Activated CD8-positive, alpha-beta memory T cell treated with anti-CD3 and anti-CD28 coated beads for 36 hours (primary cell): ENCODE measurements at regions not wholly inside any gene's neighbourhood (a gene's known extent, or its start where the extent isn't known, plus 50 kb on each side); places are given as distances from the start of the nearest gene placed in this dataset.

Experiments used
- CTCF ChIA-PET: fragments of 350-600 bp; sonication (Branson Sonifier 250); formaldehyde crosslinking; loops from one replicate; lab custom pipeline; 2021; ENCODE audit warnings: antibody characterized with exemption; lab: Charles Lee
- POLR2A ChIA-PET: fragments of 350-600 bp; sonication (Branson Sonifier 250); formaldehyde crosslinking; loops from one replicate; lab custom pipeline; 2021; ENCODE audit warnings: antibody characterized with exemption; lab: Charles Lee

DNA sequence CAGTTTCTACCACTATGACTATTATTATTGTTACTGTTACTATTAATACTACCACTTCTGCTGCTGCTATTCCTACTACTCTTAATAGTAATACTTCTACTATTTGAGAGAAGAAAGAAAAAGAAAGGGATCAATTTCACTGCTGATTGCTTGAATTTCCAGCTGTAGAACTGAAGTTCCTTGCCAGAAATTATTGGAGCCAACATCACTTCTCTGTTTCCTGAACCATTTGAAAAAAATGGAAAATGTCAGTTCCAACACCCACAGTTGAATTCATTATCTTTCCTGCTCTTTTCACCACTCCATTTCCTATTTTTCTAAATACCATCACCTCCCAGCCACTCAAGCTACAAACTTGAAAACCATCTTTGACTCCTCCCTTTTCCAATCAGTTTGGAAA is 54.1 kb upstream of the PIK3C2G start:
- ChIA-PET CTCF (no interaction called here), POLR2A (interaction anchor here (0.7 kb wide), 1 partner anchor 1266 kb away, joined by 5 read pairs; no protein-coding TSS in a partner anchor)

DNA sequence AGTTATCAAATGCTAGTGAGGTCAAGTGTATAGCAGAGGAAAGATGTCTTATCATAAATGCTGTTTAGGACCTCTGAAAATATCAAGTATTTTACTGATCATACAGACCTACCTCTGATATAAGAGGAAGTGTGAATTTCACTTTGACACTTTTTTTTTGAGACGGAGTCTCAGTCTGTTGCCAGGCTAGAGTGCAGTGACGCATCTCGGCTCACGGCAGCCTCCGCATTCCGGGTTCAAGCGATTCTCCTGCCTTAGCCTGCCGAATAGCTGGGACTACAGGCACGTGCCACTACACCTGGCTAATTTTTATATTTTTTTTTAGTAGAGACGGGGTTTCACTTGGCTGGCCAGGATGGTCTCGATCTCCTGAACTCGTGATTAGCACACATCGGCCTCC is 55.1 kb upstream of the PIK3C2G start:
- ChIA-PET POLR2A (no interaction called here), CTCF (no interaction called here)

DNA sequence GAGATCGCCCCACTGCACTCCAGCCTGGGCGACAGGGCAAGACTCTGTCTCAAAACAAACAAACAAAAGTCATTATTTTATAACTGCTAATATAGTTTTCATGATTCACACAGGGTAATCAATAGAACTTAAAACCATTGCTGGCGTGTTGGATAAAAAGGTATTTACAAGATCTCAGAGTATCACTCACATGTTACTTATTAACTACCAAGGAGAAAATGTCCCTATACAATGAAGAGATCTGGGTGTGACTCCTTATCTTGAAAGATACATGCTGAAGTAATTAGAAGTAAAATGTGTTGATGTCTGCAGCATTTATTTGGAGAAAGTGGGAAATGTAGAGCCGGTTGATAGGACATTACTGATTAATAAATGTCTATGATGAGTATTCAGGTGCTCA is 57.3 kb upstream of the PIK3C2G start:
- CTCF ChIA-PET, result no interaction called here
- POLR2A ChIA-PET, result no interaction called here

DNA sequence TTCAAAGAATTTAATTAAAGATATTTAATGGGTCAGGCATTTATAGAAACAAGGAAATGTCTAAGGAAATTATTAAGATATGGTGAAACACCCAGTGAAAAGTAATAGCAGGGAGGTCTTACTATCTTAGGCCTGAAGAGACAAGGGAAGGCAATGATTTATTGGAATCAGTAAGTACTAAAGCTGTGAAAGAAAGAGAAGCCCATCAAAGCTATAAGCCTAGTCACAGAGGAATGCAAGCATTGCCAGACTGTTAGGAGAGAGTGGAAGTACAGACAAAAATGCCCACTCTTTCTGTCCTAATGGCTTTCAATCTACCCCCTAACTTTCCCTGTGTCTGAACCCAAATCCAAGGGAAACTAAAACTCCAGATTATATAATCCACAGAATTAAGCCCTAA is 69.2 kb upstream of the PIK3C2G start:
- POLR2A ChIA-PET, result no interaction called here
- CTCF ChIA-PET, result no interaction called here

DNA sequence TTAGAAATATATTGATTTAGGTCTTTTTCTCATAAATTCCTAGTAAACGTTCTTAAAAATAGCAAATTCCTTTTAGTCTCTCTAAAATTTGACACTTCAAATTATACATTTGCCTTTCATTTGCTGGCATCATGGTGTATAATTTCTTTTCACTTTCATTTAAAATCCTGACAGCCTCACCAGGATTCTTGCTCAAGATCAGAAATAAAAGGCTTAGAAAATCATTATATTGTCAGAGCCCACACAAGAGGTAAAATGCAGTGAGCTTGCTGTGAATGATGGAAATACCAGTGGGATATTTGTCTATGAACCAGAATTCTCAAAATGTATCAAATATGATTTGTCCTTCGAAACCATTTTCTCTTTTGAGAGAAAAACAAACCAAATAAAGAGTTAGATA is 78.2 kb upstream of the PIK3C2G start:
- ChIA-PET CTCF (no interaction called here), POLR2A (interaction anchor here (0.6 kb wide), 1 partner anchor 866 kb away, joined by 3 read pairs; no protein-coding TSS in a partner anchor)

DNA sequence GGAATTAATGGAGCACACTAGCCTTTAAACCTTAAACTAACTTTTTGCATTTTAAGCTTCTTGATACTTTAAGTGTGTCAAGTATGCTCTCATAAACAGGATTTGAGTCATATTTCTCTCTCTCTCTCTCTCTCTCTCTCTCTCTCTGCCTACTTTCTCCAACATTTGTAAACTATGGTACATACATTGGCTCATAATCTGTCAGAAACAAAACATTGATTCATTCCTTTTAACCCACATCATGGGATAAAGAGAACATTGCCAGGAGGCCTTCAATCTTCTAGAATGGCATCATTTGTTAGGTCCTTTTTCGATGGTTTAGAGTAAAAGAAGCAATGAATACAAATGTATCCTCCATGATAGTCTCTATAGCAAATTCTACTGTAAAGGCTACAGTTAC is 81.6 kb upstream of the RERGL start:
- POLR2A ChIA-PET, result no interaction called here
- CTCF ChIA-PET, result no interaction called here

DNA sequence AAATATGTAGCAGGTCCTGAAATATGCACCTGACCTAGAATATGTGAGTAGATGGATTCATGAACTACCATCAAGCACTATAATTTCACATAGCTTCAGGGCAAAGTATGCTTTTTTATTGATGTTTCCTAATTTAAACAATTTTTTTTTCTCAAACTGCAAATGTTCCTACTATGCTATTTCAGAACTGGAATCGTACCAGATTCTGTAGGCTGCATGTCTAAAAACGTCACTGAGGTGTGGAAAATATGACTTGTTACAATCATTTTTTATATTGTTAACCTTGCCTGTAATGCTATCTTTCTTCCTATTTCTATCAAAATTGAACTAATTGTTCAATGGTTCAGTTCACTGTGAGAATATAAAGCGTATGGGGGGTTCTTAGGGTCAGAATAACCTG is 78.0 kb upstream of the RERGL start:
- POLR2A ChIA-PET, result no interaction called here
- CTCF ChIA-PET, result no interaction called here

DNA sequence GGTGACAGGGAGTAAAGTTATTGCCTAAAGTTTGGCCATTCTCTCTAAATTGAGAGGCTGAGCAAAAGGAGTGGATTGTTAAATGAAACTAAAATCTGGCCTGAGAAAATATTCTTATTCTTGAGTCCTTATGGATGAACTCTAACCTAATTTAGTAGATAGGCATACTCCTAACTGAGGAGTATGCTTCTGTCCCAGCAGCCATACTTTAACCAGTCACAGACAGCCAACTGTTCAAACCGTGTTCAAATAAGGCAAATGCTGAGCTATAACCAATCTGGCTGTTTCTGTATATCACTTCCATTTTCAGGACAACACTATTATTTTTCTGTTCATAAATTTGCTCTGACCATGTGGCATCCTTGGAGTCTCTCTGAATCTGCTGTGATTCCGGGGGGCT is 75.9 kb upstream of the RERGL start:
- ChIA-PET CTCF (no interaction called here), POLR2A (no interaction called here)

DNA sequence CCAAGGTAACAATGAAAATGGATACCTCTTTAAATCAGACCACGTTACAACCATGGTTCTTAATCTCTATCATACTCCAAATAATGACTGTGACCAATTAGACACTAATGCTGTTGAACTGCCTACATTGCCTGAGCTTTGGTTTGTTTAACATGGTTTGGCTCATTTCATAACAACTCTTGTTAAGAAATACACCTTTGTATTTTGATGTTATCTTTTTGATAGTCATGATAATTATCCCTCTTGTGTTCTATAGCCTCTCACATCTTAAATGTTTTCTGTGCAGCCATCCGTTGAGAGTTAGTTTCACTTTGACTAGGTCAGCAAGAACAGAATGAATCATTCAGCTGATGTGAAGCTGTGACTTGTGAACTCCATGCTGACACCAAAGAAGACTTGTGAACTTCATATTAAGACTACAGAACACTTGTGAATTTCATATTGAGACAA is 75.5 kb upstream of the RERGL start:
- CTCF ChIA-PET, result no interaction called here
- POLR2A ChIA-PET, result no interaction called here

DNA sequence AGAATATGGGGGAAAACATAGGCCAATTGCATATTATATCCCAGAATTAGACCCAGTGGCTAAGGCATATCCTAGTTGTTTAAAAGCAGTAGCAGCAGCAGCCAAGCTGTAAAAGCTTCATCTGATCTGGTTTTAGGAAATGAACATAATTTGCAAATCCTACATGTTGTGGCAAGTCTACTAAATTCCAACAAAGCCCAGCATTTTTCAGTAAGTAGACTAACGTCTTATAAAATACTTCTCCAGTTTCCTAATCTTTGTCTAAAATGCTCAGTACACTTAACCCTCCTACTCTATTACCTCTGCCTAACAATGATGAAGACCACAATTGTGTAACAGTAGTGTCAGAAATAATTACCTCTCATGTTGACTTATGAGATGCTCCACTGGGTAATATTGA is 70.9 kb upstream of the RERGL start:
- POLR2A ChIA-PET, result no interaction called here

DNA sequence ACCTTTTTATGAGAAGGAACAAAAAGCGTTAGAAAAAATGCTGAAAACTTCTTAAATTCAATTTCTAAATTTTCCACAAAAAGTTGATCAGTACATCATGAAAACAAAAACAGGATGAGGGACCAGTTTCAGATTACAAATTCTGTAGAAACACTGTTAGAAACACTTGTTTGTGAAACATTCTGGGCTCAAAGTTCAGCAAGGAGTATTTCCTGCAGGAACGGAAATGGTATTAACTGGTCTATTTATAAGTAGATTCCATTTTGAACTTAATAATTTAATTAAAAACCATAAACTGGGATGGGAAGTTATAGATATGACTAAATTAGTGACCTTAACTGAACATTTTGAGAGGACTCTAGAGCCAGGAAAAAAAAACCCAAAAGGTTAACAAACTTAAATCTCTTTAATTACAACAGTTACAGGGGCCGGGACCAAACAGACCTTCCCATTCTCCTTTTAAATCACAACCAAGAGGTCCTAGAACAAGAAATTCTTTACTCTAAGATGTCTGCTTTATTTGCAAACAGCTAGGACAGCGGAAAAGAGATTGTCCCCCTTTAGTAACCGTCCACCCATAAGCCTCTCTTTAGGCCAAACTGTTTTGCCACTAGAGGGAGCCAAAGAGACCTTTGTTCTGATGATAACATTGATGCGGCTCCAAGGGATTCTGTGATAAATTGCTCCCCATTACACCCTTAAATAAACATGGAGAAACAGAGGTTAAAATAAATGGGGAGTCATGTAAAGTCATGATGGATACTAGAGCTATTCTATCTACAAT is 69.0 kb upstream of the RERGL start:
- CTCF ChIA-PET, result no interaction called here
- POLR2A ChIA-PET, result no interaction called here

More for the DNA sequence above, 70.9 kb upstream of the RERGL start:
- CTCF ChIA-PET, result no interaction called here

DNA sequence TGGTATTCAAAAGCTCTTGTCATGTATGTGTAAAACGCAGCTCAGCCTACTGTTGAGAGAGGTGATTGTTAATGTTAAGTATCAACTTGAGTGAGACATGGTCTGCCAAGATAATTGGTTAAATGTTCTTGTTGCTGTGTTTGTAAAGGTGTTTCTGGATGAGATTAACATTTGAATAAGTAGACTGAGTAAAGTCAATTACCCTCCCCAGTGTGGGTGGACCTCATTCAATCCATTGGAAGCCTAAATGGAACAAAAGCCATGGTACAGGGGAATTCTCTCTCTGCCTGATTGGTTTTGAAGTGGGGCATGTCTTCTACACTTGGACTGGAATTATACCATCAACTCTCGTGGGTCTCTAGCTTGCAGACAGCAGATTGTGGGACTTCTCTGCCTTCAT is 63.8 kb upstream of the RERGL start:
- POLR2A ChIA-PET, result no interaction called here
- CTCF ChIA-PET, result no interaction called here

DNA sequence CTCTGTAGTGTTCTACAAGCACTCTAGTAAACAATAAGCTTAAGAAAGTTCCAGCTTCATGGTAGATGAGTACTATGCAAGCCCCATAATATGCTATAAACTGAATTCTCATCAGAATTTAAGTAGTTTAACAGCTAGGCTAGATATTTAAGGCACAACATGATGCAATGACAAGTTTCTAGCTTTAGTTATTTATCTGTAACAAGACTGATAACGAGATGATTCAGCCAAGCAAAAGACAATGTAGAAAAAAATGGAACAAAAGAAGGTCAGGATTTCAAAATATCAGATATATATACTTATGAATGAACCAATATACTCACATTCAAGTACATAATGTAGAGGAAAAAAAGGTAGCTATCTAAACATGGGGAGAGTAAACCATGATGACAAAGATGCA is 61.0 kb upstream of the RERGL start:
- POLR2A ChIA-PET, result no interaction called here
- CTCF ChIA-PET, result no interaction called here

DNA sequence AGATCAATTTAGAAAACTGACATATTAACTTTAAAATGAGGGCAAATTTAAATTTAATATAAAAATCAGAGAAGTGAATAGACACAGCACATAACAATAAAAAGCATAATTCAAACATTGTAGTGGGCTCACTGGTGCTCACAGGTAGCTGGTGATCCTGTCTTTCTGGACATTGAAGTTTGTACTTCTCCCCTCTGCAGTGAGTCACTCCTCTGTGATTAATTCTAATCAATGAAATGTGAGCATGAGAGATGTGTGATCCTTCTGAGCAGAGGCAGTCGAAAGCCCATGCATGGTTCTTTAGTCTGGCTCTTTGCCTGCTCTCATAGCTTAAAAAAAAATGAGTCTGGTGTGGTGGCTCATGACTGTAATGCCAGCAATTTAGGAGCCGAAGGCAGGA is 59.0 kb upstream of the RERGL start:
- ChIA-PET CTCF (no interaction called here), POLR2A (no interaction called here)

DNA sequence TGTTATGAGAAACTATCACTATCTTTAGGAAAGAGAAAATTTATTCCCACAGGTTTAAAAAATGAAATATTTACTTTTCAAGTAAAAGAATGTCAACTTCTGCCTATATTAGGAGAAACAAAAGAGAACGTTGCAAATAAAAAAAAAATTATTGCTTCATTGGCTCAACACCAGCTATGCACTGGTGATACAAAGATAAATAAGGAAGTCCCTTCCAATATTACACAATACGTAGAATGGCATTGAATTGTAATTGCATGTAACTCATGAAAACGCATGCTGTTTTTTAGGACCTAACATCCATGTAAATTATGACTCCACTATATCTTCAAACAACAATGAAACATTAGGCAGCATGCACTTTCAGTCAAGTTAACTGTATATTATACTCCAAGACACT is 56.4 kb upstream of the RERGL start:
- CTCF ChIA-PET, result no interaction called here

DNA sequence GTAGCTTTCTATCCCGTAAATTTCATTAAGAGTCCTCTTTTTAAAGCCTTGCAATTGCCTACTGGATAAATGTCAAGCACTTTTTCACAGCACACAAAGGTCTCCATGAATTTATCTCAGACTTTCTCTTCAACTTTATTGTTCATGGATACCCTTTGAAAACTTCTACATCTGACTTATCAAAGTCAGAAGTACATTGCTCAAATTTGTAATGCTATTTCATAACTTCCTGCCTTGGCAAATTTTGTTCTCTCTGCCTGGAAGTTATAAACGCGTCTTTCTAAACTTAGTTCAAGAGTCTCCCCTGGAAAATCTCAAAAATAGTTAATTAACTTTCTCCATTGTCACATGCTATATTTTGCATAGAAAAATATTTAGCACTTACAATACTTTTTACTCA is 55.9 kb upstream of the RERGL start:
- POLR2A ChIA-PET, result no interaction called here

More for the DNA sequence above, 56.4 kb upstream of the RERGL start:
- POLR2A ChIA-PET, result no interaction called here

DNA sequence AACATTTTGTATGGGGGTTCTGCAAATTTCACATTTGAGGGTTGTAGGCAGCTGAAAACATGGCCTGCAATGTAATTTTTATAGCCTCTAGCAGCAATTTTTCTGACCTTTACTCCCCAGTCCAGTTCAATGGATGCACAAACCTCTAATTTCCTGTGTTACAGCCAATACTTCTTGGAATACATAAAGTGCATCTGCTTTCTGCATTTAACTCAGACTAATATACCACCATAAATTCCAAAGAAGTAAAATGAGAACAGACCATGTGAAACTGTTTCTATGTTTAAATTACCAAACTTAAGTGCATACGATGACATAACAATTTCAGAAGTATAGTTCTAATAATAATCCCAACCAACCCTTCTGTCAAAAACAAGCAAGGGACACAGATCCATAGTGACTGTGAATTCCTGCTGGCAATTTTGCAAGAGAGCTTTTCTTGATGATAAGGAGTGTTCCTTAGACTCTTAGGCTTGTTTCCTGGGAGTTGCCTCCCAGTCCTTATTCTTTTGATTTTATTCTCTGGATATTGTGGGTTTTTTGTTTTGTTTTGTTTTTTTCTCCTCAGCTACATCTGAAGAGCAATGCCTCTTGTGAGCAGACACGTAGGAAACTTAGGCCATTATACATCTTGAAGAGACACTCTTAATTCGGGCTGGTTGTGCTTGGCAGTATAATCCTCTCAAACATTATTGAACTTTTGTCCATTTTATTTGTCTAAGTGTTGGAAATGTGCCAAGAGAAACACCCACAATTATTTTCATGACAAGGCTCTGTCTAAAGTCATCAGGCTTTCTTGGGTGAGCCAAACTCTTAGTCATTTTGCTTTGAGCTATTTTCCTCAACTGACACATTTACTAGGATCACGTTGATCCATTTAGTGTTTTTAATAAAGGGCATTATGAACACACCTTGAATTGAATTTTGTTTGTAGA is 51.3 kb upstream of the RERGL start:
- POLR2A ChIA-PET, result no interaction called here
- CTCF ChIA-PET, result no interaction called here

More for the DNA sequence above, 55.9 kb upstream of the RERGL start:
- CTCF ChIA-PET, result no interaction called here

DNA sequence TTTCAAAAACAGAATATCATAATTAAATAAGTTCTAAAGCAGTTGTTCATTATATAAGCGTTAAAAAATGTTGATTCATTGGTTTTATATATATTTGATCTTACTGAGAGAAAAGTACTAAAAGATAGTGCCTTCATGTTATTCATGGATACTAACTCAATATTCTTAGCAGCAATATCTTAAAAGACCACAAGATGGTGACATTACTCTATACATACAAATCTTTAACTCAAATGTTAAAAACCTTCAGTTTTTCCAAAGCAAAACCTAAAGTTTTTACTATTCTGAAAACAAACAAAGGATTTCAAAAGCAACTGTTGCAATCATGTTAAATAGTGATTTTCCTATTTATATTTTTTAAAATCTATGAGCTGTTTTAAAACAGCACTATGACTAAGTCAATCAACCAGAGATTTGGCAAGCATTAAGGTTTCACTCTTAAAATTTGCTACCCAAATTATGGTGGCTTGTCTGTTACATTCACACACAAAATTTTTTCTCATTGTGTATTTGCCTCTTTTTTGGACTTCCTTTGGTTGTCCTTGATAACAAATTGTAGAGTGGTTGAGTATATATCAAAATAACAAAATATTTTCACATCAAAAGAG is 50.1 kb upstream of the RERGL start:
- POLR2A ChIA-PET, result no interaction called here
- CTCF ChIA-PET, result interaction anchor here (0.7 kb wide), 1 partner anchor 15 kb away, joined by 3 read pairs; no protein-coding TSS in a partner anchor
